ENCODE measurements at regions not wholly inside any gene's neighbourhood (a gene's known extent, or its start where the extent isn't known, plus 50 kb on each side); places are given as distances from the start of the nearest gene placed in this dataset.

GRCh38 chr2:15705310-15705709 is 113.6 kb downstream of the DDX1 start:
- Histone ChIP-seq H3K4me3 (ENCODE audit: low read depth, low read length) (no peak overlapping the region), H3K9me3 (ENCODE audit: control insufficient read depth, insufficient read depth, low read length) (no peaks in the 10 kb centered on the region), H3K27ac (ENCODE audit: low read depth, low read length) (no peak overlapping the region), H3K27me3 (ENCODE audit: control insufficient read depth, insufficient read depth, low read length) (no peaks in the 10 kb centered on the region)
- DNase-seq (ENCODE audit: low read depth, low spot score): no peak
- CTCF ChIA-PET: no interaction called here
- POLR2A ChIA-PET: no interaction called here
- TF ChIP-seq, protein P1, sequence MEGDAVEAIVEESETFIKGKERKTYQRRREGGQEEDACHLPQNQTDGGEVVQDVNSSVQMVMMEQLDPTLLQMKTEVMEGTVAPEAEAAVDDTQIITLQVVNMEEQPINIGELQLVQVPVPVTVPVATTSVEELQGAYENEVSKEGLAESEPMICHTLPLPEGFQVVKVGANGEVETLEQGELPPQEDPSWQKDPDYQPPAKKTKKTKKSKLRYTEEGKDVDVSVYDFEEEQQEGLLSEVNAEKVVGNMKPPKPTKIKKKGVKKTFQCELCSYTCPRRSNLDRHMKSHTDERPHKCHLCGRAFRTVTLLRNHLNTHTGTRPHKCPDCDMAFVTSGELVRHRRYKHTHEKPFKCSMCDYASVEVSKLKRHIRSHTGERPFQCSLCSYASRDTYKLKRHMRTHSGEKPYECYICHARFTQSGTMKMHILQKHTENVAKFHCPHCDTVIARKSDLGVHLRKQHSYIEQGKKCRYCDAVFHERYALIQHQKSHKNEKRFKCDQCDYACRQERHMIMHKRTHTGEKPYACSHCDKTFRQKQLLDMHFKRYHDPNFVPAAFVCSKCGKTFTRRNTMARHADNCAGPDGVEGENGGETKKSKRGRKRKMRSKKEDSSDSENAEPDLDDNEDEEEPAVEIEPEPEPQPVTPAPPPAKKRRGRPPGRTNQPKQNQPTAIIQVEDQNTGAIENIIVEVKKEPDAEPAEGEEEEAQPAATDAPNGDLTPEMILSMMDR (IDR thresholded peaks at IDR 0.05; ENCODE audit: low read depth, low read length): no peak

DNA sequence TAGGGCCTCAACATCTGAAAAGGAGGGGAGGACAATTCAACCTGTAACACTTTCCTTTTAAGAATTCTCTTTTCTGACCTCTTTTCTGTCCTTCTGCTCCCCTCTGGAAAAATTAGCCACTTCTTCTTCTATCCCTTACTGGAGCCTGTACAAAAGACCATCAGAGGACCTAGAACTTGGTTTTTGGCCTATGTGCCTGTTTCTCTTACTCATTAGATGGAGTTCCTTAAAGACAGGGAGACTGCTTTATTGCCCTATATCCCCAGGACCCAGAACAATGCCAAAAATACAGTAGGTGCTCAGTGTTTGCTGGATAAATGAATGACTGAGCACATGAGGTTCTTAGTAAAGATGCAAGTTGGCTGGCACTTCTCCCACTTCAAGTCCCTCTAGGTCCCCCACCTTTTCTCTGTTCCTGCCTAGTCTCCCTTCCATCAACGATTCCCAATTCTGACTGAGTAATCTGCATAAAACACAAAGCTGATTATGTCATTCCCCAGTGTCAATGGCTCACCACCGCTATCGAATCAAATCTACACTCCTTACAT is 114.2 kb downstream of the DDX1 start:
- no peaks in the 10 kb centered on the region for H3K27me3 ChIP-seq (ENCODE audit: control insufficient read depth, insufficient read depth, low read length)
- ChIA-PET CTCF (no interaction called here), POLR2A (no interaction called here)
- H3K4me3 ChIP-seq (ENCODE audit: low read depth, low read length): no peak overlapping the region
- no peak for DNase-seq (ENCODE audit: low read depth, low spot score)
- no peak overlapping the region for H3K27ac ChIP-seq (ENCODE audit: low read depth, low read length)
- H3K9me3 ChIP-seq (ENCODE audit: control insufficient read depth, insufficient read depth, low read length): no peaks in the 10 kb centered on the region
- TF ChIP-seq, protein P1 (IDR thresholded peaks at IDR 0.05; ENCODE audit: low read depth, low read length): no peak

- Histone ChIP-seq H3K27ac (ENCODE audit: low read depth, low read length) (no peak overlapping the region), H3K4me3 (ENCODE audit: low read depth, low read length) (no peak overlapping the region), H3K9me3 (ENCODE audit: control insufficient read depth, insufficient read depth, low read length) (no peaks in the 10 kb centered on the region), H3K27me3 (ENCODE audit: control insufficient read depth, insufficient read depth, low read length) (no peaks in the 10 kb centered on the region)
- ChIA-PET POLR2A (no interaction called here), CTCF (no interaction called here)
- DNase-seq (ENCODE audit: low read depth, low spot score): no peak
- TF ChIP-seq, protein P1 (IDR thresholded peaks at IDR 0.05; ENCODE audit: low read depth, low read length): no peak
Measured at GRCh38 chr2:15706424-15706823, 114.8 kb downstream of the DDX1 start.

GRCh38 chr2:15706986-15707632 is 115.4 kb downstream of the DDX1 start:
- TF ChIP-seq, protein P1 (IDR thresholded peaks at IDR 0.05; ENCODE audit: low read depth, low read length): no peak
- Histone ChIP-seq H3K27me3 (ENCODE audit: control insufficient read depth, insufficient read depth, low read length) (no peaks in the 10 kb centered on the region), H3K9me3 (ENCODE audit: control insufficient read depth, insufficient read depth, low read length) (no peaks in the 10 kb centered on the region), H3K27ac (ENCODE audit: low read depth, low read length) (no peak overlapping the region), H3K4me3 (ENCODE audit: low read depth, low read length) (no peak overlapping the region)
- ChIA-PET POLR2A (no interaction called here), CTCF (no interaction called here)
- DNase-seq (ENCODE audit: low read depth, low spot score): no peak

DNA sequence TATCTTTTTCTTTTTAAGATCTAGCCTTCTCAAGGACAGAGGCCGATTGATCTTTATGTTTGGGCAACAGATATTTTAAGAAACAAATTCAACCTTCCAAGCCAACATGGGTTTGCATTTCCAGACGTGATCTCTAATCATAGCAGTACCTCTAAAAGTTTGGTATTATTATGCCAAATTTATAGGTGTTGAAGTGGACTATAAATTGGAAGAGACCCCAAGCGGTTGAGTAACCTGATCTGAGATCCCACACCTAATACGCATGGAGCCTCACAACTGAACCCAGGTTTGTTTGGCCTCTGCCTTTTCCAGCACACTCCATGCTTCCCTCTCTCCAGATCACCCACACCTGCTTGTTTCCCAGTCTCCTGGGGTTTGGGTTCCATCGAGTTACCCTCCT is 116.5 kb downstream of the DDX1 start:
- Histone ChIP-seq H3K27me3 (ENCODE audit: control insufficient read depth, insufficient read depth, low read length) (no peaks in the 10 kb centered on the region), H3K27ac (ENCODE audit: low read depth, low read length) (no peak overlapping the region), H3K4me3 (ENCODE audit: low read depth, low read length) (no peak overlapping the region), H3K9me3 (ENCODE audit: control insufficient read depth, insufficient read depth, low read length) (no peaks in the 10 kb centered on the region)
- POLR2A ChIA-PET: no interaction called here
- CTCF ChIA-PET: no interaction called here
- TF ChIP-seq, protein P1 (IDR thresholded peaks at IDR 0.05; ENCODE audit: low read depth, low read length): no peak
- DNase-seq (ENCODE audit: low read depth, low spot score): no peak

Measured in AG04450 (cell line).